ENCODE measurements at regions not wholly inside any gene's neighbourhood (a gene's known extent, or its start where the extent isn't known, plus 50 kb on each side); places are given as distances from the start of the nearest gene placed in this dataset.
A peak's percentile ranks its signal among the peaks of the same experiment; 100 is the strongest.

- DNase-seq: no peak
- Histone ChIP-seq H3K9me3 (replicated peaks in 1 of 3) (no peaks in the 10 kb centered on the region), H3K27me3 (no peaks in the 10 kb centered on the region), H3K36me3 (replicated peaks in 1 of 2) (no peaks in the 10 kb centered on the region), H3K27ac (no peak overlapping the region), H3K4me1 (replicated peaks in 1 of 2) (no peaks in the 10 kb centered on the region), H3K4me3 (no peak overlapping the region)
- WGBS, 4 donors: 63 to 77% (median 69%) methylated on average over 4 of the region's 4 CpGs
- intact Hi-C loops (cut with DNase I): no loop called here
- TF ChIP-seq POLR2A (IDR thresholded peaks at IDR 0.05) (no peak), CTCF (IDR thresholded peaks at IDR 0.05) (no peak)
Measured at GRCh38 chr14:81982046-81982445, 448.4 kb upstream of the SEL1L start.

- TF ChIP-seq CTCF (IDR thresholded peaks at IDR 0.05) (no peak), POLR2A (IDR thresholded peaks at IDR 0.05) (no peak)
- DNase-seq: no peak
- no peaks in the 10 kb centered on the region for H3K36me3 ChIP-seq (replicated peaks in 1 of 2)
- intact Hi-C loops (cut with DNase I): loop anchor here in 1 of 2 donors (5.0 kb wide), 1 partner anchor 284 kb away; no protein-coding TSS in a partner anchor
- no peaks in the 10 kb centered on the region for H3K27me3 ChIP-seq
- no peaks in the 10 kb centered on the region for H3K9me3 ChIP-seq (replicated peaks in 1 of 3)
- no peak overlapping the region for H3K4me3 ChIP-seq
- no peaks in the 10 kb centered on the region for H3K4me1 ChIP-seq (replicated peaks in 1 of 2)
- H3K27ac ChIP-seq: no peak overlapping the region
Measured at GRCh38 chr14:81986005-81986404, 452.4 kb upstream of the SEL1L start.

- Histone ChIP-seq H3K36me3 (replicated peaks in 1 of 2) (no peaks in the 10 kb centered on the region), H3K9me3 (replicated peaks in 1 of 3) (no peaks in the 10 kb centered on the region), H3K4me3 (no peak overlapping the region), H3K4me1 (replicated peaks in 1 of 2) (no peaks in the 10 kb centered on the region), H3K27me3 (no peaks in the 10 kb centered on the region), H3K27ac (no peak overlapping the region)
- DNase-seq: no peak
- intact Hi-C loops (cut with DNase I): loop anchor here in 1 of 2 donors (5.0 kb wide), 1 partner anchor 287 kb away; no protein-coding TSS in a partner anchor
- TF ChIP-seq CTCF (IDR thresholded peaks at IDR 0.05): no peak
- TF ChIP-seq POLR2A (IDR thresholded peaks at IDR 0.05): no peak
- 44 to 72% (median 56%) methylated on average over 3 of the region's 3 CpGs for WGBS, 4 donors
Measured at GRCh38 chr14:81989211-81989610, 455.6 kb upstream of the SEL1L start.

- intact Hi-C loops (cut with DNase I): no loop called here
Measured at GRCh38 chr14:81990312-81990761, 456.7 kb upstream of the SEL1L start.

More at GRCh38 chr14:81990312-81990761, 456.7 kb upstream of the SEL1L start:
- TF ChIP-seq CTCF (IDR thresholded peaks at IDR 0.05): peak; percentile 73 to 92 (median 81)
- TF ChIP-seq POLR2A (IDR thresholded peaks at IDR 0.05): no peak
- no peak overlapping the region for H3K27ac ChIP-seq
- 18 to 22% (median 19%) methylated on average over 7 of the region's 7 CpGs for WGBS, 4 donors
- H3K9me3 ChIP-seq (replicated peaks in 1 of 3): no peaks in the 10 kb centered on the region
- H3K4me3 ChIP-seq: no peak overlapping the region
- no peaks in the 10 kb centered on the region for H3K27me3 ChIP-seq
- no peaks in the 10 kb centered on the region for H3K4me1 ChIP-seq (replicated peaks in 1 of 2)
- H3K36me3 ChIP-seq (replicated peaks in 1 of 2): no peaks in the 10 kb centered on the region
- DNase-seq: peak; percentile 29 to 77 (median 53)
